Loucy (cell line): ENCODE measurements at regions not wholly inside any gene's neighbourhood (a gene's known extent, or its start where the extent isn't known, plus 50 kb on each side); places are given as distances from the start of the nearest gene placed in this dataset.

ENCODE experiments used
- H2AFZ ChIP-seq: fragments of 200-600 bp; sonication (generic); 2 replicates; pipeline ENCODE4 v1.6.0; 2016; ENCODE audit warnings: antibody characterized with exemption, mild to moderate bottlenecking, low read length, moderate library complexity
- H3F3A ChIP-seq: fragments of 200-600 bp; 2 replicates; pipeline ENCODE4 v1.6.0; 2016; ENCODE audit warnings: antibody characterized with exemption, low read depth, mild to moderate bottlenecking
- H3K27me3 ChIP-seq: fragments of 200-600 bp; sonication (generic); 2 replicates; pipeline ENCODE4 v1.6.1; 2014; ENCODE audit warnings: low read length, mild to moderate bottlenecking; ENCODE audit not compliant: insufficient read depth, poor library complexity, severe bottlenecking
- H3K36me3 ChIP-seq: fragments of 200-600 bp; sonication (generic); 2 replicates; pipeline ENCODE4 v1.6.1; 2016; ENCODE audit warnings: low read length; ENCODE audit not compliant: insufficient read depth
- H3K4me1 ChIP-seq: fragments of 200-600 bp; sonication (generic); 2 replicates; pipeline ENCODE4 v1.5.1; 2014; ENCODE audit warnings: low read length, mild to moderate bottlenecking; ENCODE audit not compliant: insufficient read depth, poor library complexity, severe bottlenecking
- H3K4me2 ChIP-seq: fragments of 200-600 bp; sonication (generic); 2 replicates; pipeline ENCODE4 v1.6.0; 2014; ENCODE audit warnings: antibody characterized with exemption, low read length, low read depth, mild to moderate bottlenecking; ENCODE audit not compliant: poor library complexity, severe bottlenecking
- H3K4me3 ChIP-seq: fragments of 200-600 bp; sonication (generic); 2 replicates; pipeline ENCODE4 v1.5.1; 2014; ENCODE audit warnings: low read length, mild to moderate bottlenecking, mixed read lengths; ENCODE audit not compliant: poor library complexity, severe bottlenecking
- H3K79me2 ChIP-seq: fragments of 200-600 bp; sonication (generic); 2 replicates; pipeline ENCODE4 v1.6.1; 2014; ENCODE audit warnings: low read length; ENCODE audit not compliant: insufficient read depth
- H3K9ac ChIP-seq: fragments of 200-600 bp; sonication (generic); 2 replicates; pipeline ENCODE4 v1.6.0; 2014; ENCODE audit warnings: mild to moderate bottlenecking, low read depth, low read length, moderate library complexity; ENCODE audit not compliant: poor library complexity, severe bottlenecking
- H3K9me2 ChIP-seq: fragments of 200-600 bp; sonication (generic); replicated peaks from 2 replicates; pipeline ENCODE4 v1.6.1; 2016; ENCODE audit warnings: low read depth, low read length, mixed read lengths
- H3K9me3 ChIP-seq: fragments of 200-600 bp; sonication (generic); 2 replicates; pipeline ENCODE4 v1.6.1; 2014; ENCODE audit warnings: mild to moderate bottlenecking, antibody characterized with exemption, low read length, low read depth; ENCODE audit not compliant: insufficient read depth
- H4K20me1 ChIP-seq: fragments of 200-600 bp; sonication (generic); 2 replicates; pipeline ENCODE4 v1.6.0; 2014; ENCODE audit warnings: antibody characterized with exemption, low read length, mild to moderate bottlenecking; ENCODE audit not compliant: insufficient read depth, poor library complexity, severe bottlenecking
- EZH2phosphoT487 ChIP-seq: fragments of 200-600 bp; IDR thresholded peaks from 2 replicates; pipeline ENCODE4 v1.6.1; 2018; ENCODE audit warnings: antibody characterized with exemption, mild to moderate bottlenecking, moderate library complexity, borderline replicate concordance
- TF ChIP-seq, protein P1 (sequence below): fragments of 200-600 bp; sonication (generic); conservative IDR thresholded peaks from 2 replicates; pipeline ENCODE4 v1.5.1; 2014; ENCODE audit warnings: mild to moderate bottlenecking, antibody characterized with exemption, low read length

GRCh38 chr11:38300570-38300969 is 1702.5 kb upstream of the RAG2 start:
- Histone ChIP-seq H2AFZ (no peak overlapping the region), H3K79me2 (no peaks in the 10 kb centered on the region), H3K36me3 (no peaks in the 10 kb centered on the region), H3K27me3 (no peaks in the 10 kb centered on the region), H3K4me1 (no peaks in the 10 kb centered on the region), H3F3A (no peaks in the 10 kb centered on the region), H4K20me1 (no peaks in the 10 kb centered on the region), H3K4me2 (no peak overlapping the region), H3K4me3 (no peak overlapping the region), H3K9me2 (no peaks in the 10 kb centered on the region), H3K9me3 (no peaks in the 10 kb centered on the region), H3K9ac (no peak overlapping the region)
- TF ChIP-seq, protein P1, sequence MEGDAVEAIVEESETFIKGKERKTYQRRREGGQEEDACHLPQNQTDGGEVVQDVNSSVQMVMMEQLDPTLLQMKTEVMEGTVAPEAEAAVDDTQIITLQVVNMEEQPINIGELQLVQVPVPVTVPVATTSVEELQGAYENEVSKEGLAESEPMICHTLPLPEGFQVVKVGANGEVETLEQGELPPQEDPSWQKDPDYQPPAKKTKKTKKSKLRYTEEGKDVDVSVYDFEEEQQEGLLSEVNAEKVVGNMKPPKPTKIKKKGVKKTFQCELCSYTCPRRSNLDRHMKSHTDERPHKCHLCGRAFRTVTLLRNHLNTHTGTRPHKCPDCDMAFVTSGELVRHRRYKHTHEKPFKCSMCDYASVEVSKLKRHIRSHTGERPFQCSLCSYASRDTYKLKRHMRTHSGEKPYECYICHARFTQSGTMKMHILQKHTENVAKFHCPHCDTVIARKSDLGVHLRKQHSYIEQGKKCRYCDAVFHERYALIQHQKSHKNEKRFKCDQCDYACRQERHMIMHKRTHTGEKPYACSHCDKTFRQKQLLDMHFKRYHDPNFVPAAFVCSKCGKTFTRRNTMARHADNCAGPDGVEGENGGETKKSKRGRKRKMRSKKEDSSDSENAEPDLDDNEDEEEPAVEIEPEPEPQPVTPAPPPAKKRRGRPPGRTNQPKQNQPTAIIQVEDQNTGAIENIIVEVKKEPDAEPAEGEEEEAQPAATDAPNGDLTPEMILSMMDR: no peak

- Histone ChIP-seq H3K4me3 (no peak overlapping the region), H3K4me2 (no peak overlapping the region), H3F3A (no peaks in the 10 kb centered on the region), H3K79me2 (no peaks in the 10 kb centered on the region), H3K9me2 (no peaks in the 10 kb centered on the region), H3K36me3 (no peaks in the 10 kb centered on the region), H3K27me3 (no peaks in the 10 kb centered on the region), H3K9me3 (no peaks in the 10 kb centered on the region), H4K20me1 (no peaks in the 10 kb centered on the region), H2AFZ (no peak overlapping the region), H3K9ac (no peak overlapping the region), H3K4me1 (no peaks in the 10 kb centered on the region)
- TF ChIP-seq, protein P1: no peak
- TF ChIP-seq EZH2phosphoT487: no peak
These were observed 1698.3 kb upstream of the RAG2 start for GRCh38 chr11:38296211-38296776.

- Histone ChIP-seq H3K79me2 (no peaks in the 10 kb centered on the region), H3K4me3 (no peak overlapping the region), H3K4me1 (no peaks in the 10 kb centered on the region), H3K9ac (no peak overlapping the region), H4K20me1 (no peaks in the 10 kb centered on the region), H3K27me3 (no peaks in the 10 kb centered on the region), H3K9me2 (no peaks in the 10 kb centered on the region), H2AFZ (no peak overlapping the region), H3K36me3 (no peaks in the 10 kb centered on the region), H3K4me2 (no peak overlapping the region), H3F3A (no peaks in the 10 kb centered on the region), H3K9me3 (no peaks in the 10 kb centered on the region)
- TF ChIP-seq, protein P1: no peak
- no peak for TF ChIP-seq EZH2phosphoT487
These were observed 1684.7 kb upstream of the RAG2 start for GRCh38 chr11:38282718-38283117.
